ENCODE measurements at regions not wholly inside any gene's neighbourhood (a gene's known extent, or its start where the extent isn't known, plus 50 kb on each side); places are given as distances from the start of the nearest gene placed in this dataset.

DNA sequence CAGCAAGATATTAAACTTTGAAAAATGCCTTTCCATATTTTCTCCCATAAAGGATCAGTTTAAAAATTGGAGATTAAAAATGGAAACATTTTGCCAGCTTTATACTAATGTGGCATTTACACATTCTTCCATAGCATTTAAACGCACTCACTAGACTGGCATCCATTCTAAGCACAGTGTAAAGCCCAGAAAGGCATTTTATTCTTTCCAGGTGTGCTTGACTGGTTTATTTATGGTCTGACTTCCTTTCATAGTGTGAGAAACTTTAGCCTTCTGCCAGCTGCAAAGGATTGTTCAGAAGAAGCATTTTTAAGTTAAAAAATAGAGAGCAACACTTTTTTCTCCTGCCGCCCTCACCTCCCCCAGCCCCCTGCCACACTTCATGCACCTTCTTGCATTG is 271.7 kb upstream of the PSMD7 start:
- no peaks in the 10 kb centered on the region for H3K27me3 ChIP-seq (ENCODE audit: control insufficient read depth, insufficient read depth, low read length)
- TF ChIP-seq, protein P1, sequence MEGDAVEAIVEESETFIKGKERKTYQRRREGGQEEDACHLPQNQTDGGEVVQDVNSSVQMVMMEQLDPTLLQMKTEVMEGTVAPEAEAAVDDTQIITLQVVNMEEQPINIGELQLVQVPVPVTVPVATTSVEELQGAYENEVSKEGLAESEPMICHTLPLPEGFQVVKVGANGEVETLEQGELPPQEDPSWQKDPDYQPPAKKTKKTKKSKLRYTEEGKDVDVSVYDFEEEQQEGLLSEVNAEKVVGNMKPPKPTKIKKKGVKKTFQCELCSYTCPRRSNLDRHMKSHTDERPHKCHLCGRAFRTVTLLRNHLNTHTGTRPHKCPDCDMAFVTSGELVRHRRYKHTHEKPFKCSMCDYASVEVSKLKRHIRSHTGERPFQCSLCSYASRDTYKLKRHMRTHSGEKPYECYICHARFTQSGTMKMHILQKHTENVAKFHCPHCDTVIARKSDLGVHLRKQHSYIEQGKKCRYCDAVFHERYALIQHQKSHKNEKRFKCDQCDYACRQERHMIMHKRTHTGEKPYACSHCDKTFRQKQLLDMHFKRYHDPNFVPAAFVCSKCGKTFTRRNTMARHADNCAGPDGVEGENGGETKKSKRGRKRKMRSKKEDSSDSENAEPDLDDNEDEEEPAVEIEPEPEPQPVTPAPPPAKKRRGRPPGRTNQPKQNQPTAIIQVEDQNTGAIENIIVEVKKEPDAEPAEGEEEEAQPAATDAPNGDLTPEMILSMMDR (IDR thresholded peaks at IDR 0.05): no peak
- no peak overlapping the region for H2AFZ ChIP-seq
- no peaks in the 10 kb centered on the region for H3K36me3 ChIP-seq (ENCODE audit: control insufficient read depth, insufficient read depth, low read length)
- H3K79me2 ChIP-seq: no peaks in the 10 kb centered on the region
- no peak overlapping the region for H3K27ac ChIP-seq
- H3K4me1 ChIP-seq: no peaks in the 10 kb centered on the region
- H3K9ac ChIP-seq: no peak overlapping the region
- no peak overlapping the region for H3K4me2 ChIP-seq (ENCODE audit: low read length)
- no peaks in the 10 kb centered on the region for H3K9me3 ChIP-seq (ENCODE audit: control insufficient read depth, low read length)
- no peak overlapping the region for H3K4me3 ChIP-seq (ENCODE audit: low read depth, low read length)

DNA sequence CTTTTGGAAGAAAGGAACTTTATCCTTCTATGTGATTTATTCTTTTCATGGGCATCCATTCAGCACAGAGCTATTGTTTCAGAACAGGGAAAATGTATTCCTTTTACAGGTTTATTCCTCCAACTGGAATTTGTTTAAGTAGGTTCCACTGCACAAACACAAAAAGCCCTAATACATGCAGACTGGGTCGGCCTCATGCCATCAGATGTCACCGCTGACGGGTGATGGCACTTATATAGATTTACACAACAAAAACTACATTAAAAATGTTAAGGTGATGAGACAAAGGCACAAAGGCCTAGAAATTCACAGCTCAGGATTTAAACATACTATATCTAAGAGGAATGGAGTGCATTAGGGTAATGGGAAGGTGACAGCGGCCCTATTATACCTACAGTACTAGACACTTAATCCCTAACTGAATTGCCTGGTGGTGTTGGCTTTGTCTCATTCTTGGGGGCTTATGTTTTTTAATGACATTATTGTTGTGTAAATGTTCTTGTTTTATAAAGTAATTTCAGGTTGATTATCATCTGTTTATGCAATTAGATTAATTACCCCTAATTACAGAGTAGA is 276.4 kb upstream of the PSMD7 start:
- H3K79me2 ChIP-seq: no peaks in the 10 kb centered on the region
- H3K36me3 ChIP-seq (ENCODE audit: control insufficient read depth, insufficient read depth, low read length): no peaks in the 10 kb centered on the region
- TF ChIP-seq, protein P1 (IDR thresholded peaks at IDR 0.05): no peak
- no peaks in the 10 kb centered on the region for H3K4me1 ChIP-seq
- H3K9ac ChIP-seq: no peak overlapping the region
- no peak overlapping the region for H2AFZ ChIP-seq
- H3K27ac ChIP-seq: no peak overlapping the region
- H3K4me3 ChIP-seq (ENCODE audit: low read depth, low read length): no peak overlapping the region
- H3K27me3 ChIP-seq (ENCODE audit: control insufficient read depth, insufficient read depth, low read length): no peaks in the 10 kb centered on the region
- H3K9me3 ChIP-seq (ENCODE audit: control insufficient read depth, low read length): no peaks in the 10 kb centered on the region
- no peak overlapping the region for H3K4me2 ChIP-seq (ENCODE audit: low read length)

DNA sequence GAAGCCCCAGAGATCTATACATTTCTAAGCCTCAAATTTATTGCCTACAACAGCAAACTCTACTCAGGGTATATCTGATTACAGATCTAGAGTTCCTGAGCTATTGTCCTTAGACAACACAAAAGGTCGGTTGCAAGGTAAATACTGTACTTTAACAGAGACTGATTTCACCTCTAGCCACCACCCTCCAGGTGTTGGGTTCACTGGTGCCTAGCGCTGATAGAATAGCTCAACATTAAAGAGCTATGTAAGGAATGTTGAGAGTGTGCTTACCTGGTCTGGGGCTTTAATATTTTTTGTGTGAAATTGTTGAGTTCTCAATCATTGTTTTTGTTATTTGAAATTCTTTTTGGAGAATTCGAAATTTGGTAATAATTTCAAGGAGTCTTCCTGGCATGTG is 277.0 kb upstream of the PSMD7 start:
- H3K36me3 ChIP-seq (ENCODE audit: control insufficient read depth, insufficient read depth, low read length): no peaks in the 10 kb centered on the region
- H2AFZ ChIP-seq: no peak overlapping the region
- H3K4me1 ChIP-seq: no peaks in the 10 kb centered on the region
- TF ChIP-seq, protein P1 (IDR thresholded peaks at IDR 0.05): no peak
- no peaks in the 10 kb centered on the region for H3K9me3 ChIP-seq (ENCODE audit: control insufficient read depth, low read length)
- no peak overlapping the region for H3K27ac ChIP-seq
- no peak overlapping the region for H3K9ac ChIP-seq
- H3K4me2 ChIP-seq (ENCODE audit: low read length): no peak overlapping the region
- no peaks in the 10 kb centered on the region for H3K79me2 ChIP-seq
- no peaks in the 10 kb centered on the region for H3K27me3 ChIP-seq (ENCODE audit: control insufficient read depth, insufficient read depth, low read length)
- no peak overlapping the region for H3K4me3 ChIP-seq (ENCODE audit: low read depth, low read length)

DNA sequence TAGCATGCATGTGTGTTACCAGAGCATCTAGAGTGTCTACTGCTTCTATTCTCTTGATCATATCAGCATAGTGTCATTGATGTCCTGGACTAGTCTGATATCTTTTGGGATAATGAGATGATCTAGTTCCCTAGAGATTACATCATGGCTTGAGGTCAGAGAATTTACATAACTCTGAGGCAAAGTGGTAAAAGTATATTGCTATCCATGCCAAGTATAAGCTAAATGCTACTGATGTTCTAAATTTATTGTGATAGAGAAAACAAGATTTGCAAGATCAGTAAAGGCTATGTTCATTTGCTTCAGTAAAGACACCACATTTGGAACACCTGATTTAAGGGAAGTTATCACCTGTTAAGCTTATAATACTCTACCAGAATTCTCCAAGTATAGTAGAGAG is 280.7 kb upstream of the PSMD7 start:
- H3K9ac ChIP-seq: no peak overlapping the region
- TF ChIP-seq, protein P1 (IDR thresholded peaks at IDR 0.05): no peak
- H3K79me2 ChIP-seq: no peaks in the 10 kb centered on the region
- no peaks in the 10 kb centered on the region for H3K27me3 ChIP-seq (ENCODE audit: control insufficient read depth, insufficient read depth, low read length)
- H3K4me2 ChIP-seq (ENCODE audit: low read length): no peak overlapping the region
- no peaks in the 10 kb centered on the region for H3K9me3 ChIP-seq (ENCODE audit: control insufficient read depth, low read length)
- no peak overlapping the region for H3K4me3 ChIP-seq (ENCODE audit: low read depth, low read length)
- H2AFZ ChIP-seq: no peak overlapping the region
- no peaks in the 10 kb centered on the region for H3K36me3 ChIP-seq (ENCODE audit: control insufficient read depth, insufficient read depth, low read length)
- no peak overlapping the region for H3K27ac ChIP-seq
- no peaks in the 10 kb centered on the region for H3K4me1 ChIP-seq

DNA sequence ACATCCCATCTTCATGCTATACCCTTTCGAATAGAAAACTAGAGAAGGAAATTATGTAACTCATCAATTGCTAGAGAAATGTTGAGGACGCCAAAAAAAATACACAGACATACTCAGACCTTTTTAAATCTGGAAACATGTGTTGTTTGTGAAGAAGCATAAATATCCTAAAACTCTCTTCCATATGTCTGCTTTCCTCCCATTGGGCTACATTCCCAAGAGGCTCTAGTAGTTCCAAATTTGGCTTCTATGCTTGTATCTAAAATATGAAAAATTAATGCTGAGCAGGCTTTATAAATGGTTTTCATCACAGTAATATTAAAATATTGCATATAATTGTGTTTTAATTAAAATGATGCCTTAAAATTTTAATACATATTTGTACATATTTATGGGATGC is 297.9 kb upstream of the PSMD7 start:
- H3K4me1 ChIP-seq: no peaks in the 10 kb centered on the region
- no peaks in the 10 kb centered on the region for H3K36me3 ChIP-seq (ENCODE audit: control insufficient read depth, insufficient read depth, low read length)
- H3K4me2 ChIP-seq (ENCODE audit: low read length): no peak overlapping the region
- H3K27ac ChIP-seq: no peak overlapping the region
- TF ChIP-seq, protein P1 (IDR thresholded peaks at IDR 0.05): no peak
- H3K4me3 ChIP-seq (ENCODE audit: low read depth, low read length): no peak overlapping the region
- no peaks in the 10 kb centered on the region for H3K27me3 ChIP-seq (ENCODE audit: control insufficient read depth, insufficient read depth, low read length)
- no peak overlapping the region for H3K9ac ChIP-seq
- no peaks in the 10 kb centered on the region for H3K79me2 ChIP-seq
- no peak overlapping the region for H2AFZ ChIP-seq
- no peaks in the 10 kb centered on the region for H3K9me3 ChIP-seq (ENCODE audit: control insufficient read depth, low read length)
